HG03097 (cell line): ENCODE measurements at regions not wholly inside any gene's neighbourhood (a gene's known extent, or its start where the extent isn't known, plus 50 kb on each side); places are given as distances from the start of the nearest gene placed in this dataset.

Experiments
- ATAC-seq: cut with Tn5 transposase; IDR thresholded peaks from one replicate; pipeline ENCODE4 v1.9.1; 2021; ENCODE audit not compliant: unreplicated experiment, low FRiP score

DNA sequence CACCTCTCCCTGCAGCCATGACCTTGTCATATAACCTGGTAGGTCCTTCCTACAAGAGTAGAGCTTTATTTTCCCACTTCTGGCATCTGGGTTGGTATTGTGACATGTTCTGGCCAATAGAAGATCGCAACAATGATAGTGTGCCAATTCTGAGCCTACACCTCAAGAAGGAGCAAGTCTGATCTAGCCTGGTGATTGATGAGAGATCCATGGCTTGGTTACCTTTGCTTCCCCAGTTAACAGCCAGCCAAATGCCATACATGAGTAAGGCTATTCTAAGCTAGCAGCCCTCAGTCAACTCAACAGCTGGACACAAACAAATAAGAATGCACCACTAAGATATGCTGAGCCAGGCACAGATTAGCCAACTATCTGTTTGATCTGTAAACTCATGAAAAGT, 226.7 kb downstream of the LMO4 start:
- ATAC-seq = no peak

DNA sequence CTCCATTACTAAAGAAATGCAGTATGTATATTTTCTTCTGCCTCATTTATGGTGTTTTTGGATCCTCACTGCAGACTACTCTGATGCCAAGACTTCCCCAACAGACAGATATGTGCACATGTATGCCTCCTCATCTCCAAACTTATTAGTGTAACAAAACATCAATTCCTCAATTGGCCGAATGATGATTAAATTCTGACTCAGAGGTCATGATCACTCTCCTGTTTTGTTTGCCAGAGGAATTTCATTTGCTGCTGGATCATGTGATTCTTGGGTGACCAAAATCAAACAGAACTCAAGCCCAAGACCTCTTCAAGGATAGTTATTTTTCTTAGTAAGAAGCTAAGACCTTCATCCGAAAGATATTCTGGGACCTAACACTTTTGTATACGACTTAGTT, 227.6 kb downstream of the LMO4 start:
- no peak for ATAC-seq

DNA sequence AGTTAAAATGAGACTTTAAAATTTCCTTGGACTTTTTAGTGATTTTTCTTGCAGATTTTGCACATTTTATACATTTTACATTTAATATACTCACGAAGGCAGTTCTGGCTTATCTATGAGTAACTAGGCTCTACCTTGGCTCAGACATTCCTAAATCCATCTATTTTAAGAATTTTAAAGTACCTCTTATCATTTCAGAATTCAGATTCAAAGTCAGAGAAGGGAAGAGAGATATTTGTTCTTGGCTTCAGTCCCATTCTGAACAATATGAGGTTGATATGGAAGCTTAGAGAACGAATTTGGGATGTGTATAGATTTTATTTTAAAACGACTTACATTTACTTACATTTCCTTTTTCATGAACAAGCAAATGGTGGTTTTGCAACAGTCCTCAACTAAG, 230.2 kb downstream of the LMO4 start:
- no peak for ATAC-seq

DNA sequence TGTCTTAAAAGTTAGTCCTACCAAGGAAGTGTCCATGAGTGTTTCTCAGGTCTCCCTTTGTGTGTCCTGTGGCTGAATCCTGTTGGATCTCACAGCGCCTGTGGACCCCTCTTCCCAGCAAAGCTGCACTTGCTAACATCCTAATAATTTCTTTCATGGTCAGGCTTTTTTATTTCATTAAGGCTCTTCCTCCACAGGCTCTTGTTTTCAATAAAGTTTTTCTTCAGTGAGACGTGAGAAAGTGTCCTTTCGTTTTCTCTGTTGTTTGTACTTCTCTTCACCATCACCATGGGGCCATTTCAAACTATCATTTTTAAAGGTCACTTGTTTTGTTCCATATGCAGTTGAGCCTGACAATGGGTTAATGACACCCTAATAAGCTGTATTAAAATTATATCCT, 231.5 kb downstream of the LMO4 start:
- no peak for ATAC-seq

DNA sequence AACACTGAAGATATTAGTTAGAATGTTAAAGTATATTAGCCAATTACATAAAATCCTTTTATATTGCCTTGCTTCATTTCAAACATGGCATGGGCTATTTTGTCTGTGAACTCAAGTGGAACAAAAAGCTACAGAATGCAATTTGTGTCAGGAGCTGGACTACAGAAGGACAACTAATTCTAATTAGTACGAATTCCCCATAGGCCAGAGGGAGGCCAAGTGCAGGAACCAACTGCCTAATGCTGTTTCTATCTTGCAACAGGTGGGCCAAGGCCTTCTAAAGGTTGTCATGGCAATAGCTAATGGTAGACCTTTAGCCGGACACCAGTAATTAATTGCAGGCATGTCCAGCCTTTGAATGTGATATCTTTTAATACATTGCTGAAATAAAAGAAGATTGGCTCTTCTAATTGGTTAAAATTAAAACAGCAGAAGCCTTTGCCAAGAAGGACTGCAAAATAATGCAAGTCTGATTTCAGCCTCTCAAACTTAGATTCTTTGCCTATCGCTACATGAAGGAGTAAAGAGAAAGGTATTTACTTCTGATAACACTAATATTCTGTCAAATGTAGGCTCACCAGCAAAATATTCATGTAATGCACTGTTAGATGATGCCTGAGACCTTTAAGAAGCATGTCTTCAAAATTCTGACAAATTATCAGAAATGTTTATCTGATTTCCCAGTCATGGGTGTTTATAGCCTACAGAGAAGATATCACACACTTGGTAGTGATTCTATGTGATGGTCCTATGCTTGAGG, 232.1 kb downstream of the LMO4 start:
- no peak for ATAC-seq

DNA sequence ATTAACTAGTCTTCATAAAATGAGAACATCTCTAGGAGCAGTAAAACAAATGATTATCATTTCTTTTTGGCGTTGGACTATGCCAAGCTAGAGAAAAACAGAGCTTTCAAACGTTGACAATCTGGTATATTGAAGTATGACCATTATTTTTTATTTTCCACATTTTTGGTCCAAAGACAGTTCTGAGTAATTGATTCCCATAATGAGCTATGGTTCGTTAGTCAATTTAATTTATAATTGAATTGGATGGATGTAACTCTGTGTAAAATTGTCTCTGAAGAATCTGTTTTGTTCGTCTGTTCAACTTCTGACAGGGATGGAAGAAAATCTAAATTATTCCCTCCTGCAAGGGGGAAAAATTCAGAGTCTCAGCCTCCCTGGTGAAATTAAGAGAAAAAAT, 234.5 kb downstream of the LMO4 start:
- no peak for ATAC-seq

DNA sequence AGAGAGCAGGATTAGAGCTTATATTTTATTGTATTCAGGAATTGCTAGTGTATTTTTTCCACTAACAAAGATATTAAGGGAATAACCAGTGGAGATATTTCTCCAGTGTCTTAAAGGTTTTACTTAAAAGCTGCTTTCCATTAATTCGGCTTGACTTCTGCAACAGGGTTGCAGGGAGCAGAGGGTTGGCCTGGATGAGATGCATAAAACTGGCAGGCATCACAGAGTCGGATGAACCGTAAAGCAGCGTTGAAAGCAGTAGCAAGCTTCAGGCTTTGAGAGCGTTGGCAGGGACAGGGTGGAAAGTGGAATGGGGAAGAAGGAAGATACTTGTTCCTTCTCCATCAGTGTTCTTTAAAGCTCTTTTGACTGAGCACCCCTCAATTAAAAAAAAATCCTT, 237.2 kb downstream of the LMO4 start:
- no peak for ATAC-seq

DNA sequence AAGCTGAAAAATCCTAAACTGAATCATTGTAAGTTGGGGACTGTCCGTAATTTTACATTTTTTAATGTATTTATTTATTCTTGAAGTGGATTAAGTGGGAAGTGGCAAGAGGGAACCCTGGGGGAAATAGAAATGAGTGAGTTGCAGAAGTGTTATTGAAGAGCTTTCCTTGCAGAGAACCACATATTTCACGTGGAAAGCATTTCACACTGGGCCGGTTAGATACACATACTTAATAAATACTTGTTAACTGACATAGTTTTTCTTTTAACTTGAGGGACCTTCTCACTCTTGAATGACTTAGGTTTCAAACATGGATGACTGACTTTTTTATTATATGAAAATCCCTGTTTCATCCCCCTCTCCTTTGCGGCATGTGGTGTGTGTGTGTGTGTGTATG, 239.3 kb downstream of the LMO4 start:
- ATAC-seq = no peak

DNA sequence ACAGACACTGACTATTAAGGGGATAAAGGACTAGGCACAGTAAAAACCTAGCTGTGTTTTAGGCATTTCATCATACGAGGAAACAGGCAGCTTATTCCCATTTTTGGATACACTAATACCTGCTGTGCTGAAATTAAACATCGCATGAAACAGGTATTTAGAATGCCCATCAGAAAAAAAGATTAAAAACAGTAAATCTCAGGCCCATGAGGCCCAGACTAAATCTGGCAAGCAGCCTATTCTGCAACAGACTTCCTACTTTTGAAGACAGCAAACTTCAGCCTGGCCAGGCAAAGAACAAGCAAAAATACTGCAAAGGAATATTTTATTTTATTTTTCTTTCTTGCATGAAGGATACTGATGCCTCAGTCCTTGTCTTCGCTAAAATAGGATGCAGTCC, 240.2 kb downstream of the LMO4 start:
- ATAC-seq = no peak

DNA sequence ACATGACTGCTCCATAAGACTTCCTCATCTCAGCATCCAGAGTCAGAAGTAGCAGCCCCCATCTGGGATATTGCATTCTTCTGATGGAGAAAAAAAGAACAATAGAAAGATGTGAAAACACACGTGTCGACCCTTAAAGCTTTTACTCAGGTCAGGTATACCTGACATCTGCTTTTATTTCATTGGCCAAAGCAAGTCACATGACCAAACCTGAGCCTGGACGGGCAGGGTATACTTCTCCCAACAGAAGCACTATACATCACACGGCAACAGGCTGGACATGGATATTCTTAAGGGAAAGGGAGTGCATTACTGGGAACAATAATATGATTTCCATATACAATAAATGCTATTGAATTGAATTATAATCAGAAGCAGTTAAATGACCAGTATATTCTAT, 243.3 kb downstream of the LMO4 start:
- ATAC-seq = no peak

DNA sequence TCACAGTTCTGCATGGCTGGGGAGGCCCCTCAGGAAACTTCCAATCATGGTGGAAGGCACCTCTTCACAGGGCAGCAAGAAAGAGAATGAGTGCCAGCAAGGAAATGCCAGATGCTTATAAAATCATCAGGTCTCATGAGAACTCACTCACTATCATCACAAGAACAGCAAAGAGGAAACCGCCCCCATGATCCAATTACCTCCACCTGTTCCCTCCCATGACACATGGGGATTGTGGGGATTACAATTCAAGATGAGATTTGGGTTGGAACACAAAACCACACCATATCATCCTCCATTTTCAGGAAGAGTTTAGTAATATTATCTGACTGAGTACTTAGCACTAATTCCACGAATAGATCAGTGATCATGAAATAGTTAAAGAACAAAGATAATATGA, 244.2 kb downstream of the LMO4 start:
- ATAC-seq = no peak

DNA sequence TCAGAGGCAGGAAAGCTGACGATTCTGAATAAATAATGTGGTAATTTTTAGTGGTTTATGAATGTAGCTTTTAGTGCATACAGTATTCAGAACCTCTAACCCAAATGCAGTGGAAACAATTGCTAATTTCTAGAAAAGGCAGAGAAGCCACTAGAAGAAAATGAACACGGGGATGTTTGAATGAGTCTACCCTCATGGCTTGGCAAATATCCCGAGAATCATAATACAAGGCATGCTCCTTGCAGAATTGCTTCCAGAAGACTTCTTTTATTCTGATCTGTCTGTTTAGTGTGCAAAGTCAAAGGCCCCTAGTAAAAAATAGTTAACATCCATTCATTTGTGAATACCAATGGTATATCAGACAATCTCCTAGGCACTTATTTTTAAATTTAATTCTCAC, 246.8 kb downstream of the LMO4 start:
- no peak for ATAC-seq

DNA sequence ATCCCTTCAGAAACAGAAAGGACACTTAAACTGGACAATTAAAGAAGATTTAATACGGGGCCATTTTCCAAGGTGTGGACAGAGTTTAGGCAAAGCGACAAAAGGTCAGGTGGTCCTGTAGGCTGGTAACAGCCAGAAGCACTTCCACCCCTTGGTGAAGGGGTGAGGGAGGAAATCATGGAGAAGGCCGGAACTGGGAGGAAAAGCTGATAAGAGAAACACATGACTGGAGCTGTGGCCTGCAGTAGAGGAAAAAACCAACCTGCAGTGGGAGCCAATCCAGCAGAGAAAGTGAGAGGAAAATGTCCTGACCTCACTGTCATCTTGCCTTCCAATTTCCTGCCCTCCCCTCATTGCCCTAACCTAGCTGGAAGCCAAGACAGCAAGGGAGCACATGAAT, 249.8 kb downstream of the LMO4 start:
- no peak for ATAC-seq

DNA sequence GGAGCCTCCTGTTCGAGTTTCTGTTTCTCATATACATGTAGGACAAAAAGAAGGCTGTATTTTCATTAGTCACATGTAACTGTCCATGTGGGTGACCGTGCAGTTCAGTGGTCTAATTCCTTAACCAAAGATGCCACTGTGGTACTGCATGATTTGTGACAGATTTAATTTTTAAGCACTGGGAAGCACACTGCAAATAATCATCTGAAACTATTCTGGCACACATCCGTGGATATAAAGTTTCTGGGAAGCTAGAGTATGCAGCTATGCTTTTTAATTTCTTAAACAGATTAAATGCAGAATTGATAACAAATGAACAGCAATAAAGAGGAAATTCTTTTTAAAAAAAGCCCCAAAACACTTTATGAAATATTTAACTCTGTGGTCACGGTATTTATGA, 254.8 kb downstream of the LMO4 start:
- ATAC-seq = no peak

DNA sequence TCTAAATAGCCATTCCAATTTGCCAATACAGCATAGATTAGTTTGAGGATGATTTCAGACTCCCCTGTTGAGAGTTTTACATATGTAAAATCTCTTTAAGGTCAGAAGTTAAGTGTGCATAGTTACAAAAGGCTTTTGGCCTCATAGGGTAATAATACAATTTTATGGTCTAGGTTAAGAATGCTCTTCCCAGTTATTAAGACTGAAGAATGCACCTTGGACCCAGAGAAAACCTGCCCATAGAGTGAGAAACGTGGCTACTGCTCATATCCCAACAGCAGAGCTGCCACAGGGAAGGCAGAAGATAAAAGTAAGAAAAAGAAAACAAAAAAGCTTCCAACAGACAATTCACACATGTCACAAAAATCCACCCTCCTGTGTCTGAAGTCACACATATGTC, 255.9 kb downstream of the LMO4 start:
- ATAC-seq = no peak

DNA sequence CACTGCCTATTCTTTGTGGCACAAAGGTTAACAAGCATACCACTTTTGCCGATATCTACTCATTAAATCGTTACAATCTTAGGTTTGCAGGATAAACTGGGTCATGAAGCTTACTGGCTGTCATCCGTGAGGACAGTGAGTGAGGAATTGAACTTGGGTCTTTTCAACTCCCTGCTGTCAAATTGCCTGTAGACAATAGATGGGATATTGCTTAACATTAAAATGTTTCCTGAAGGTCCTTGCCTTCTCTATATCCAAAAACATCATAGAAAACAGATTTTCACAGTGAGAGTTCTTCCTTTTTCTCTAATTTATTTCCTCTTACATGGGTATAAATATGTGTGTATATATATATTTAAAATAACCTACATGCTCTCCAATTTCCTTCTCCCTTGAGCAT, 257.8 kb downstream of the LMO4 start:
- ATAC-seq = no peak

DNA sequence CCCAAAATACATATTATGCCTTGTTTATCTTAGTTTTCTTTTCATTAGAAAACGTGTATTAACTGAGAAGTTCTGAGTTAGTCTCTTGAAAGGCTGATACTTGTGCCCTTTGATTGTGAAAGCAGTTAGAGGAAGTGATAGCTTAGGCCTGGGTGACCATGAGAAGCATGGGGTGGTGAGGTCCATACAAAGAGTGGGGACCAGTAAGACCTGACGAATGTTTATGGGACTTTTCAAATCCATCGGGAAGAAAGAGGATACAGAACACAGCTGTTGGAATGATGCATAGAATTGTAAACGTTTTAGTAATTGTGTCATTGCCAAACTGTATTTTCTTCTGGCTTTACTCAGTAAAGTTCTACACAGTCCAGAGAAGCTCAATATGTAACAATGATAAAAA, 259.8 kb downstream of the LMO4 start:
- ATAC-seq = peak; percentile 57

DNA sequence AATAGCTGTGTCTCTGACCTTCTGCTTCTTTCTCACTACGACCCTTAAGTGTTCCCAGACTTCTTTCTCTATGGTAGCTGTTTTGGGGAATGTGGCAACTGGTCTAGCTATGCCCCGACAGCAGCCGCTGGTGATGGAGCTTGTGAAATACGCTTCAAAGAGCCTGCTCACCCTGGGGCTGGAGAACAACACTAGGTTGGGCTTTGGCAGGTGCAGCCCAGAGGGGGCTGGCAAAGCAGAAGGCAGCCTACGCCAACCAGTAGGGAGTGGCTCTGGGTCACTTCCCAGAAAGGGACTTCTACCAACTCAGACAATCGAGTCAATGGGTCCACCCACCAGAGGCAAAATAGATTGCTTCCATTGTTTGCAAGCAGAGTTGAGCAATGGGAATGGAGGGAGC, 262.8 kb downstream of the LMO4 start:
- ATAC-seq = no peak

DNA sequence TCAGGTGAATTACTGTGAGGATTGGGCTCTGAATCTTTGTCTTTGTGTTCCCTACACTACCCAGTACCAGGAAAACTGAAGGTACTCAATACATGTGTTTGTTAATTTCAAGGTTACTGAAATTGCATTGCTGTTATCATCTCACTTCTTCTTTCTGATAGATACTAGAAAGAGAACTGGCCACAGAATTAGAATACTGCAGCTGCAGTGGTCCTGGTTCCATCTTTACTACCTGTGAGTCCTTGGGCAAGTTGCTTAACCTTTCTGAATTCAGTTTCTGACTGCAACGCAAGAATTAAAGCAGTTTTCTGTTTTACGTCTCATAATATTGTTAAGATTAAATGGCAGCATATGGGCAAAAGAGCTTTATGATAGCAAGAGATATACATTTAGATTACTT, 263.5 kb downstream of the LMO4 start:
- ATAC-seq = peak; percentile 50

DNA sequence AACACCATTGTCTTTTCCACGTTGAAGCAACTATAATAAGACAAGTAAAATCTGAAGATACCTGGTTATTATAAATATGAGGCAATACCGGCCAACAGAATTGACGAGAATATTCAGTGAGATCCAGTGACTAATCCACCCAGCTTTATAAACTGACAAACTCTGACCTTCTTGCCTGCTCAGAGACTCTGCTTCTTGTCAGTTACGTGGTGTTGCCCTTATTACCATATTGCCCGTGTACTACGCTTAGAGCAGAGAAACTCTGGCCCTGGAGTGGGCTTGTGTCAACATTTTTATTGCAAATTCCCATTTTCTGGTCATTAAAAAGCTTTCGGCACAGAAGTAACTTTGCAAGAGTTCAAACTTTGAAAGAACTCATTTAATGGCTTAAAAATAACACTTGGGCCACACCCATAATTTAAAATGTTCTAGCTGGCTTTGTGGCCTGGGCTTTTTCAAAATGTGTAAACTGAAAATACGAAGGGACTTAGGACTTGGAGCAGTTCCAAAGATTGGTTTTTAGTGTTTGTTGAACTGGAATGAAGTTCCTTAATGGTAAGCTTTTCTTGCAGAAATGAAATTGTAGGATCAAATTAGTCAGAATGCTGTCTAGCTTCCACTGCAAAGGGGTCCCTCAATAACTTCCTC, 266.2 kb downstream of the LMO4 start:
- ATAC-seq = no peak

DNA sequence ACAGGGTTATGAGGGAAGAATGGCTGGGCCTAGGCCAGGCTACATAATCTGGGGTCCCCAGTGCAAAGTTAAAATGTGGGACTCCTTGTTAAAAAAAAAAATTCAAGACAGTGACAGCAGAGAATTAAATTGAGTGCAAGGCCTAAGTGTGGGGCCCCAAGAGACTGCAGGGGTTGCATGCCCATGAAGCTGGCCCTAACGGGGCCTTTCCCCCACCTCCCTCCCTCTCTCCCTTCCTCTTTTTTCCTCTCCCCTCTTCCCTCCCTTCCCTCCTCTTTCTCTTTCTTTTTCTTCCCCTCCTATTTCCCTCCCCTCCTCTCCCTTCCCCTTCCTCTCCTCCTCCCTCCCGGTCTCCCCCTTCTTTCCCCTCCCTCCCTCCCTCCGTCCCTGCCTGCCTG, 266.7 kb downstream of the LMO4 start:
- no peak for ATAC-seq

DNA sequence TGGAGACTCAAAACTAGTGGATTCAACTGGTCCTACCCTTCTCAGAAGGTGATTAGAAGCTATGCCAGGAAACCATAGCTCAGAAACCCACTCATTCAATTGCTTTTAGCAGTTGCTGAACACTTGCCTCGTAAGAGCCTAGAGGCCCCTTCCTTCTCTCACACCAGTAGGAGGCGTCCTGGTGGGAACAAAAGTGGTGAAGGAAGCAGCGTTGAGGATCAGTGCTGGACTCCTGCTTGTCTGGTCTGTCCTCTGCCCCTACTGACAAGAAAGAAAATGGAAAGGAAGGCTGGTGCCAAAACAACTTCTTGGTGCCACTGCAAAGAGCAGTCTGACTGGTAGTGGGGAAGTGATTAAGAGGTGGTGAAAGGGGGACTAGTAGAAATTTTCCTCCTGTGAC, 269.7 kb downstream of the LMO4 start:
- no peak for ATAC-seq

DNA sequence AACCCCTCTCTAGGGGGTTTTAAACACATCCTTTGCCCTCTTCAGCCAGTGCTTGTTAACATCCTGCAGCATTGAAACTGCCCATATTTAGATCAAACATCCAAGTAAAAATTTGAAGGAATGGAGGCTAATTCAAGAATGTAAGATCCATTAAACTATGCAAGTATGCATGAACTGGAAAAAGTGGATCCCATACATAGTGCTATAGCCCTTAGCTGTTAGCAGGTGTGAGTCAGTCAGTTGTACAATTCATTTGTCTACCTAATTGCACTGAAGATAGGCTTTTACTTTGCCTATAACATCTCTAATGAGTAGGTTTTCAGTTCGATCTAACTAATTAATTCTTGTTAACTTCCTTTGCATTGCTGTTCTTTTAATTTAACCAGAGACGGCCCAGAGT, 270.9 kb downstream of the LMO4 start:
- no peak for ATAC-seq
